ENCODE measurements at regions not wholly inside any gene's neighbourhood (a gene's known extent, or its start where the extent isn't known, plus 50 kb on each side); places are given as distances from the start of the nearest gene placed in this dataset.

DNA sequence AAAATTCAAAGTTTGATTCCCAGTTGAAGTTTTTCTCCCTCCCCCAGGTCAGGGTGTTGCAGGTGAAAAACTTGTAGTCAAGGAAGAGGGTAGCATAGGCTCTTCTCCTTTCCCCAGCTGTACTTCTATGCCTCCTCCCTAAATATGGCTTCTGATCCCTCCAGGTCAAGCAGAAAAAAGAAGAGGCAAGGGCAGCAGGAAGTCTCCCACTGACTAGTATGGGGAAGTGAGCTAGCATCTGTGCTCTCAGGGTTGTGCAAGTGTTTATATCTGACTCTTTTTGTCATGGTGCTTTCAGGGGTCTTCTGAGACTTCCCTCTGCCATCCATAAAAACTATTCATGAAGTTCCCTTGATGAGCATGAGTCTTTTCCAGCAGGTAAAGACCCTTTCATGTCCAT lies 76.0 kb downstream of the ATPSCKMT start:
- DNase-seq (ENCODE audit: low spot score), result no peak

DNA sequence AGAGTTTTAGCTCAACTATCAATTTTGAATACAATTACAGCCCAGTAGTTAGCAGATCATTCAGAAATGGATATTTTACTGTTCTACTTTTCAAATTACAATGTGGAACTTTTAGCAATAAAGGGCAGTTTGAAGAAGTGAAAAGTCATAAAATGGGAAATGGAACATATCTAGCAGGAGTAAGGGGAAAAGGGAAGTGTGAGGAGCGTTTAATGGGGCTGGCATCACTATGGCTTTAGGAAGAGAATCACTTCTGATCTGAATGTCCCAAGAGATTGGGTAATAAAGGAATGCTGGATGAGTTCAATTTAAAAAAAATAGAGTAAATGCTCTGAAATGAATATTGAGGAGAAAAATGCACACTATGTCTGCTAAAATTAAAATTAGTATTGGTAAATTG lies 77.4 kb downstream of the ATPSCKMT start:
- DNase-seq (ENCODE audit: low spot score), result no peak

DNA sequence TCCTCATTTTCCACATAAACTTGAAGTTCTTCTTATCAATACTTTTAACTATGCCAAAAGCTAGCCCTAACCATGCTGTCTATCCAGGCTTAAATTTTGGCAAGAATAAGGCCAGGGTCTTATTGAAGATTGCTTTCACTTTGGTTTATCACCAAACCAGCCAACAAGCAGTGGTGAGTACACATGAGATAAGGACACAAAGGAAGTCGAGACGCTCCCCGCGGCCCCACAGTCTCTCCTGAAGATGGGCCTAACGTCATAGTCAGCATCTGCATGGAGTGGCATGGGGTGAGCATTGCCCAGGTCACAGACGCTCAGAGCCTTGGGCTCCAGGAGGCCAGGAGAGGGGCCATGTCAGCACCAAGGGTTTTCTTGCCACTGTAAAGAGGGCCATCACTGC lies 80.3 kb downstream of the ATPSCKMT start:
- no peak for DNase-seq (ENCODE audit: low spot score)

DNA sequence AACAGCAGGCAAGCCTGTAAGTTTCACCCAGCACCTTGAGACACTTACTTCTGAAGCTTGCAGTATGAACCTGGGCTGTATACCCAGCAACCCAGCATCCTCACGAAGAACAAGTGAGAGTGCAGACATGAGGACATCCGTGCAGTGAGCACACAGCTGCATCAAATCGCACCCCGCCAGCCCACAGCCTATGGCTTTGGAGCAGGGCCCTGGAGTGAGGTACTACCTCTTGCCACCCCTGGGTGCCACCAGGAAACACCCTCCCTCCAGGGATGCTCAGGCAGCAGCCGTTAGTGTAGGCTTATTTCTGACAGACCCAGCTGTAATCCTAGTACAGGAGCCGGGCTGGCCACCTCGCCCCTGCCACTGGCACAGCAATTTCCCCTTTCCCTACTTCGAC lies 81.4 kb downstream of the ATPSCKMT start:
- DNase-seq (ENCODE audit: low spot score), result no peak

DNA sequence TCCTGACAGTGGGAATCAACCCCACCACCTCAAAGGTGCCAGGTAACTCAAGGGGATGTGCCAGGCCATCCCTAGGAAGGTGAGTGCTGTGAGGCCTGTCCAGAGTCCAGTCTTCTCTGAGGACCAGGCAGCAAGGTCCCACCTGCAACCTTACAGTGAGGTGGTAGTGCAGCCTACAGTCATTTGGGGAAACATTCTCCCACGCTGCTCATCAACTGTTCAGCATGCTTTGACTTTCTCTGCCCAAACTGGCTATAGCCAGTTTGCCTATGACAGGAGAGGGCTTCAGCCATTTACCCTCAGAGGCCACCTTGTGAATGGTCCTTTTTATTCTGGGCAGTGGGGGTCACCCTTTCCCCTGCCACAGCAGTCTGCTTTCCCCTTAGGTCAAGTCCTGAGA lies 81.9 kb downstream of the ATPSCKMT start:
- no peak for DNase-seq (ENCODE audit: low spot score)

DNA sequence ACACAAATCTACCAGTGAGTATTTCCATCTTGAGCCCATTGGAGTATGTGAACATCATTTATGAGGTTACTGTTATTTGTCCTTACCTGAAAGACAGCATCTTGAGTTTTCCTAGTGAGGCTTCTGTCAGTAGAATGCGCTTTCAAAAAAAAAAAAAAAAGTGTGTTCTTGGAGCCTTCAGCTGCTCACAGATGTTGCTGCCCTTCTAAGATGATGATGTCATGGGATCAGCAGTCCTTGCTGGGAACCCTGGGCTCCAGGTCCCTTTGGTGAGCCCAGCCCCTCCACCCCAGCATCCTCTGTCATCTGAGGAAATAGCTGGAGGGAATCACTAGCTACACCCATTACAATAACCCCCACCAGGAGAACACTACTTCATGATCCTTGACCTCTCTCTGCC lies 83.3 kb downstream of the ATPSCKMT start:
- no peak for DNase-seq (ENCODE audit: low spot score)

DNA sequence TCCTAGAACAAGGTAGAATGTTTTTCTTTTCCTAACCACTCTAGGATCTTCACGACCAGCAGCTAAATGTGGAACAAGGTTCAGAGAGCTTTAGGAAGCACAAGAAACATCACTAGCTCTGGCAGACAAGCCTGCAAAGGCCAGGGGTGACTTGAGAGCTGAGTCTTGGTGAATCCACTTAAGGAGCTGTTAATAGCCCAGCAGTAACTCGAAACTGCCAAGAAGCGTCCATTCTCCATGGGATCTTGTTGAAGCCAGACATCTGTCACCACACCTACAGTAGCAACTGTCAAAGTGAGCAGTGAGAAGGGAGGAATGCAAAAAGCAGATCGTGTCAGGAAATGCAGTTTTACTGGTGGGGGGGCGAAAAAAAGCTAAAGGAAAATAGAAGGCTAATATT lies 87.2 kb downstream of the ATPSCKMT start:
- no peak for DNase-seq (ENCODE audit: low spot score)

DNA sequence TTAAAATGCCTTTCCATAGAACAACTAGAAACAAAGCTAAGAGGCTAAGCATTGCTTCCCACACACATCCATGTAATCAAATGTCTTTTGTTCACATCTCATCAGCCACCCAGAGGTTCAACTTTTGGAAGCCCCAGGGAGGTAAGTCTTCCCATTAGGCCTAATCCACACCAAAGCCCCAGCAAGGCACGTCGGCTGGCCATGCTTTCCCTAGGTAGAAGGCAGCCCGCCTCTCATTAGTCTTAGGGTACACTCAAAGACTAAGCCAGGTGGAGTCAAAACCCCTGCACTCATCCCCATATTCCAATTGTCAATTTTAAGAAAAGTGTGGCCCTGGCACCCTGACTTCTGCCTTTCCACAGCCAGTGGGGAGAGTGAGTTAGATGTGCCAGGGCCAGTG lies 87.9 kb downstream of the ATPSCKMT start:
- no peak for DNase-seq (ENCODE audit: low spot score)

DNA sequence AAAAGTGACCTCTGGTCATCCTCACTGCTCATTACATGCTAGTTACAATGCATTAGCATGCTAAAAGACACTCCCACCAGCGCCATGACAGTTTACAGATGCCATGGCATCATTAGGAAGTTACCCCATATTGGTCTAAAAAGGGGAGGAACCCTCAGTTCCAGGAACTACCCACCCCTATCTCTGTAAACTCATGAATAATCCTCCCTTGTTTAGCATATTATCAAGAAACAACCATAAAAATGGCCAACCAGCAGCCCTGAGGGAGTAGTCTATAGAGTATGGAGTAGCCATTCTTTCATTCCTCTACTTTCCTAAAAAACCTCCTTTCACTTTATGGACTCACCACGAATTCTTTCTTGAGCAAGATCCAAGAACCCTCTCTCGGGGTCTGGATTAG lies 89.4 kb downstream of the ATPSCKMT start:
- no peak for DNase-seq (ENCODE audit: low spot score)

DNA sequence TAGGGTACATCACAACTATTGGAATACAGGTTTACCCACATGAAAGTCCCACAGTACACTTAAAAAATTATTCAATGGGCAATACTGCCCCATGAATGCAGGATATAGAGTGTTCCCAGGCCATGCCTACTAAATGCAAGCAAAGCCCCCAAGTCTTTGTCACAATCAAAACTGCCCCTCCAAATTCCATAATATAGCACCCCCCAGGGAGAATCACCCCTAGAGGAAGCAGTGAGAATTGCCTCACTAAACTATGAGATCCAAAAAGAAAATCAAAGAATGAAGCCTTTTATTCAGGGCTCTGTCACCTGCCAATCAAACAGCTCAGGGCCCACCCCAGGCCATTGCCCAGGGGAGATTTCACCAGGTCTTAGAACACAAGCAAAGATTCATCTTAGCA lies 90.8 kb downstream of the ATPSCKMT start:
- no peak for DNase-seq (ENCODE audit: low spot score)

DNA sequence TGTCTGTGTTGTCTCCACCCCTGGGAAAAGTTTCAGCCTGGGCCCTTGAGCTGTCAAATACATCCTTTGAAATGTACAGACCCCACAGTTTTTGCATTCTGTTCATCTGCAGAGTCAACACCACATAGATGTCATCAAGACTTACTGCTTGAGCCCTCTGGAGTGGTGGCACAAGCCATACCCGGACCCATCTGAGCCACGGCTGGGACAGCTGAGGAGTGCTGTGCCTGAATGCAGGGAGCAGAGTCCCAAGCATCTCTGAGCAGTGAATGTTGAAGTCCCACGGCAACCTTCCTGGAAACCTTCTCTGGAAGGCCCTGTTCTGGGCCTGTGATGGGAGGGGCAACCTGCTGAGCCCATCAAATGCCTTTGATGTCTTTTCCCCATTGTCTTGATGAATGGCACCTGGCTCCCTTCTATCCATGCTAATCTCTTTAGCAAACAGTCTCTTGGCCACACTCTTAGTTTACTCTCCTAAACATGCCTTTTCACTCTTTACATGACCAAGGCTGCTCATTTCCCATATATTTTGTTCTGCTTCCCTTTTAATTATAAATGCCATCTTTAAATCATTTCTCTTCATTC lies 92.5 kb downstream of the ATPSCKMT start:
- no peak for DNase-seq (ENCODE audit: low spot score)

DNA sequence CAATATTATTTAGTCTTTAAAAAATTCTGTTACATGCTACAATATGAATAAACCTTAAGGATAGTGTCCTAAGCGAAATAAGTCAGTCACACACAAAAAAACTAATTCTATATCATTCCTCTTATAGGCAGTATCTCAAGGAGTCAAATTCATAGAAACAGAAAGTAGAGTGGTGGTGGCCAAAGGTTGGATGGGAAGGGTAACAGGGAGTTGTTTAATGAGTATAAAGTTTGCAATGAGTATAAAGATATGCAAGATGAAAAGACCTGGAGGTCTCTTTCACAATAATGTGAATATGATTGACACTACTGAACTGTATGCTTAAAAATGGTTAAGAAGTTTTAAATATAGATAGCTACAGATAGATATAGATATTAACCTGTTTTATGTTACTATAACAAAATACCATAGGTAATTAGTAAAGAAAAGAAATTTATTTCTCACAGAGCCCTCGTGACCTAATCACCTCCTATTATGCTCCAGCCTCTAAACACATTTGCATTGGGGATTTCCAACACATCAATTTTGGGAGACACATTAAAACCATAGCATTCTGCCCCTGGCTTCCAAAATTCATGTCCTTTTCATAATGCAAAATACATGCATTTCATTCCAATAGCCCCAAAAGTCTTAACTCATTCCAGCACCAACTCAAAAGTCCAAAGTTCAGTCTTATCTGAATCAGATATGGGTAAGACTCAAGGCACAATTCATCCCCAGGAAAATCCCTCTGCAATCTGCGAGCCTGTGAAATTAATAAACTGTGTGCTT lies 93.6 kb downstream of the ATPSCKMT start:
- no peak for DNase-seq (ENCODE audit: low spot score)

DNA sequence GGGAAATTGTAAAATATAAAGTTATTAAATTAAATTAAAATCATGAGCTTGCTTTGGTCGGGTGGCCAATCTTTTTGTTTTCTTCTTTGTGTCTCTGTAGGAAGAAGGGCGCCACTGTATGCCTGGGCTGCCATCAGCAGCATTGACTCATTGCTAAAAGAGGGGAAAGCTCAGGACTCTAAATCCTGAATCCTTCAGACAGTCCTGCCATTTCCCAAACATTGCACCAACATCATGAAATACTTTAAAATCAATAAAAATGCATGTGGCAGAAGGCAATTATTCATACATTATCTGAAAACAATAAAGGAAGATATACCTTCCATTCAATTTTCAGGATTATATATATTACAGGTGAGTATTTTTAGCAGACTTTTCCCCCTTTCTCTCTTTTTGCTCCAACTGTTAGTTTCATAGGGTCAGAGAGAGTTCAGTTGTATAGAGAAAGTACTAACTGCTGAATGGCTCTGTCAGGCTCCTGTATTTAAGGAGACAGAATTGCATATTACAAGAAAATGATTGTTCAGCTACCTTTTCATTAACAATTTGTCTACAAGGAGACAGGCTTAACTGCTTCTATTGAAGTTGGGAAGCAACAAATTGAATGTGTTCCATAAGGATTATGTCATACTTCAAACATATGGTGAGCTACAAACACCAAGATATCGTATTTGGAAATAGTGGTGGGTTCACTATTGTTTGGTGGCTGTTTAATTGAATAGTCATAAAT lies 95.7 kb downstream of the ATPSCKMT start:
- no peak for DNase-seq (ENCODE audit: low spot score)

DNA sequence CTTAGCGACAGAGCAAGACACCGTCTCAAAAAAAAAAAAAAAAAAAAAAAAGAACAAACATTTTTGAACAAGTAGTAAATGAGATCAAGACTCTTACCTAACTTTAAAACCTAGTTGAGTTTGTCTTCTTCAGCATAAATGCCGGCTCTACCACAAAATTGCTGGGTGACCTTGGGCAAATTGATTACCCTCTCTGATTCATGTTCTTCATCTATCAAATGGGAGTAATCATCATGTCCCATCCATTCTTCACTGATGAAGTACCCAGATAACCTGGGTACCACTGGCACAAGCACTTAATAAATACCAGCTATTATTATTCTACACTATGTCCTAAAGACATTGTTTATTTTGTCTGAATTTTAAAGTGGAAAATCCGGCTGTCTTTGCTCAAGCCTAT lies 96.3 kb downstream of the ATPSCKMT start:
- no peak for DNase-seq (ENCODE audit: low spot score)

DNA sequence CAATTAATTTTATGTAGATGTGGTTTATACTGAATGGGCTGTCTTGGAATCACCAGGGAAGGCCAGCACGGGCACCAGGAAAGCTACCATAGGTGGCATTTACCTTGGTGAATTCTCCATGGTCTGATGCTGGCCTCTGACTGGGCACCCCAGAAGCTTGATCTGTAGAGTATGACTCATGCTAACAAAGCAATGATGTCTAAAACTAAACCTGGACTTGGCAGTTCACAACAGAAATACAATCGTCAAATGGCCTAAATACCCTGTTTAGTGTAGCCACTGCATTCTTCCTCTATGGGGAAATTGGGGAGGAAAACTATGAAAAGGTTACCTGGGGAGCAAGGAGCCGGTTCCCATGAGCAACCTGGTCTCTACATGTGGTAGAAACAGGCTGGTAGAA lies 98.0 kb downstream of the ATPSCKMT start:
- DNase-seq (ENCODE audit: low spot score), result no peak

DNA sequence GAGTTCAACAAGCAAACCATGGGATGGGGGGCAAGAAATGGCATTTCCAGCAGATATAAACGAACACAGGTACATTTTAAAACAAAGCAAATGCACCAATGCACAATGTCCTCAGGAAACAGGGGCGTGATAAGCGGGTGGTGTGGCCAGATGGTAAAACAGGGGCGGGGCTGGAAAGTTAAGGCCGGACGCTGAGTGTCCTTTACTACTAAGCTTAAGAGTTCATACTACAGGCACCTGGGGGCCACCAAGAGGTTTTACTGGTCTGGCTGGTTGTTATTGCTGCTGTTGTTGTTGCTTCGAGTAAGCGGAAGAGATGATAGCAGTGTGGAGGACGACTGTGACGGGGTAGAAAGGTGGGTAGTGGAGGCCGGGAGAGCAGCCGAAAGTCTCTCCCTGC lies 99.8 kb downstream of the ATPSCKMT start:
- no peak for DNase-seq (ENCODE audit: low spot score)

DNA sequence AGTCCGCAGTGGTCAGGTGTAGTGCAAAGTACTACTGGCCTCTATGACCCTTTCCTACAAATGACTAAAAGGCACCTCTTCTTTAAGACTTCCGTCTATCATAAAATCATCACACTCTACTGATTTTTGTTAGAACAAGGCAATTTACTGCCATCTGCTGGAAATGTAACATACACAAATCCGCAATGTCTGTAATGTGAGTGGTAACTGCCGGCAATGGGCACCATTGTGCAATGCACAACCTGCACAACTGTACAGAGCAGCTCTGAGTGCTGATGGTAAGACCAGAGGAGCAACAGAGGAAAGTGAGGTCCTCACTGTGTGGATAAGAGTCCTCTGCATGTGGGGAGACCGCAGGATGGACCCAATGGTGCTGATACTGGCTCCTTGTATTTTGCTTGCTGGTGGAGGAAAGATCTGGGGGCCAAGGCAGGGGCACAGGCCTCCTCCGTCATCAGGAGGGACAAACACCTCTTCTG lies 103.7 kb downstream of the ATPSCKMT start:
- no peak for DNase-seq (ENCODE audit: low spot score)

DNA sequence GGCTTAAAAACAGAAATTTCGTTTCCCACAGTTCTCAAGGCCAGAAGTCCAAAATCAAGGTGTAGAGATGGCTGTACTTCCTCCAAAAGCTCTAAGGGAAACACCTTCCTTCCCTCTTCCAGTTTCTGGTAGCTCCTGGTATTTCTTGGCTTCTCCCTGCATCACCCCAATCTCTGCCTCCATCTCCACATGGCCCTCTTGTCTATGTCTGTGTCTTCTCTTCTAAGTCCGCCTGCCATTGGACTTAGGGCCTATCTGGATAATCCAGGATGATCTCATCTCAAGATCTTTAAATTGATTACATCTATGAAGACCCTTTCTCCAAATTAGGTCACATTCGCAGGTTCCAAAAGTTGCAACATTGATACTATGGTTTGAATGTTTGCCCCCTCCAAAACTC lies 105.6 kb downstream of the ATPSCKMT start:
- no peak for DNase-seq (ENCODE audit: low spot score)

DNA sequence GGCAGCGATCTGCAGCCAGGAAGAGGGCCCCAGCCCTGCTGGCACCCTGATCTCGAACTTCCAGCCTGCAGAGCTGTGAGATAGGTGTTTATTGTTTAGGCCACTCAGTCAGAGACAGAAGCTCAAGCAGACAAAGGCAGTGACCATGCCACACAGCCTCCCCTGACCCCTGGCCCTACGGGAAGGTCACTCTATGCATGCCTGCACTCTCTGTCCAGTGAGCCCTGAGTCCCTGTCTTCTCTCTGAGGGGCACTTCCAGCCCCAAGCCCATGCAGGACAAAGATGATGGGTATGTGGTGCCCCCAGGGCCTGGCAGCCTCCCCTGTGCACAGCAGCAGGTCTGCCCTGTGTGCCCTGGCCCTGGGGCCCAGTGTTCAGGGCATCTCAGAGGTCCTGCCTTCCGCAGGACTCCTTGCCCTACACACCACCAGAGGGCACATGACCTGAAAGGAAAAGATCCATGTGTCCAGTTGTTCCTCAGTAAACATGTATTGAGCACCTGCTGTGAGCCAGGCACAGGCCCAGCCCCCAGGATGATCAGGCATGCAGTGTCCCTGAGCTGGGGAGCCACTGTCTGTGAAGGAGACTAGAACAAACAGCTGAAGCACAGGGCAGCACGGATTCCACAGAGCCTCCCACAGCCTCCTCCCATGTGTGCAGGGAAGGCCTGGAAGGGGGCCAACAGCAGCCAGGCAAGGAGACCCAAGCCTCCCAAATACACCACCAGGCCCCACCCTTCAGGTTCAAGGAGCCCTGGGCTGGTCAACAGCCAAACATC lies 109.3 kb downstream of the ATPSCKMT start:
- DNase-seq (ENCODE audit: low spot score), result no peak

DNA sequence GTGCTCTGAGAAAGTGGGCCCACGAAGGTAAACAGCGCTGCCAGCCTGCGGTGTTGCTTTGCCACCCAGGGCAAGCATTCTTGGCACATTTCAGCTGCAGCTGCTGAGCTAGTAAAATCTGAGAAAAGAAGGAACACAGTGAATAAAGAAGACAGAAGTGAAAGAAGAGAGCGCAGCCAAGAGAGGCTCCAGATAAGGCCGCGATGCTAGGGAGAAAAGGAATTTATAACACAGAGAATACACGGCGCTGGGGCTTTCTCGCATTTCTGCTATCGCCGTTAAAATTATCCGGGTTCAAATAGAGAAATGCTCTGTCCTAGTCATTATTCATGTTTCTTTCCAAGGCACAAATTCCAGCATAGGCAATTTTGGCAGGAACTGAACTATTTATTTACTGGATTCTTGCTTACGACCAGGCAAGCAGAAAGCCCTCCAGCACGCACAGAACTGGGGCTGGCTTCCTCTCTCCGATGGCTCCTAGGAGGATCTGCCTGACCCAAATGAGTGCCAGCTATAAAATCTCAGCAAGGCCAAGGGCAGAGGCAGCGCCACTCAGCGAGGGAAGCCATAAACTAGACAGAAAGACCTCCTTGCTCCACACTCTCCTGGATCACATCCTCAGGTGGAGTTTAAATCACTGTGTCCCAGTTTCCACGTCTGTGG lies 111.2 kb downstream of the ATPSCKMT start:
- no peak for DNase-seq (ENCODE audit: low spot score)

DNA sequence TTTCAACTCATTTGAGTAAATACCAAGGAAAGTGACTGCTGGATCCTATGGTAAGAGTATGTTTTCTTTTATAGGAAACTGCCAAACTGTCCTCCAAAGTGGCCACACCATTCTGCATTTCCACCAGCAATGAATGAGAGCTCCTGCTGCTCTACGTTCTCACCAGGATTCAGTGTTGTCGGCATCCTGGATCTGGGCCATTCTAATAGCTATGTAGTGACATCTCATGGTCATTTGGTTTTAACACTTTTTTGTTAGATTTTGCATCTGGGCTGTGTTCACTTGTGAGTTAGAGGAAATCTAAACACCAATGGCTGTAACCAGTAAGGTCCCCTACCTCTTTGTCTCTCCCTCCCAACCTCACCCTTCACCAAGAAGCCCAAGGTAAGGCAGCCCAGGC lies 115.9 kb downstream of the ATPSCKMT start:
- no peak for DNase-seq (ENCODE audit: low spot score)

DNA sequence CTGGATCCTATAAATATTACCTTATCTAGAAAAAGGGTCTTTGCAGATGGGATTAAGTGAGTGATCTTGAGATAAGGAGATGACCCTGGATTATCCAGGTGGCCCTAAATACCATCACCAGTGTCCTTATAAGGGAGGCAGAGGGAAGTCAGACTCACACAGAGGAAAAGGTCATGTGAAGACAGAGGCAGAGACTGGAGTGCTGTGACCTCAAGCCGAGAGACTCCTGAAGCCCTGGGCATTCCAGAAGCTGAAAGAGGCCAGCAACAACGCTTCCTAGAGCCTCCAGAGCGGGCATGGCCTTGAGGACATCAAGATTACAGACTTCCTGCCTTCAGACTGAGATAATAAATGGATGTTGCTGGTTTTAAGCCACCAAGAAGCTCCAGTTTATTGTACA lies 118.8 kb downstream of the ATPSCKMT start:
- no peak for DNase-seq (ENCODE audit: low spot score)
